ENCODE measurements at regions not wholly inside any gene's neighbourhood (a gene's known extent, or its start where the extent isn't known, plus 50 kb on each side); places are given as distances from the start of the nearest gene placed in this dataset.

- WGBS = 93% methylated on average over 11 of the region's 11 CpGs
- Histone ChIP-seq H3K27ac (ENCODE audit: low read depth in 1 of 2, low read length in 2 of 2) (no peak overlapping the region), H3K36me3 (ENCODE audit: control insufficient read depth in 4 of 4, insufficient read depth in 3 of 4, low read depth in 1 of 4, low read length in 3 of 4) (no peaks in the 10 kb centered on the region), H3K4me1 (ENCODE audit: control insufficient read depth in 4 of 4, insufficient read depth in 4 of 4, low read length in 3 of 4) (no peaks in the 10 kb centered on the region), H3K4me3 (ENCODE audit: low read depth in 1 of 3, low read length in 3 of 3) (no peak overlapping the region), H3K9me3 (ENCODE audit: control insufficient read depth in 4 of 4, low read length in 3 of 4) (peaks cover 0 to 5% (median 0%) of the 10 kb centered on the region in 4 donors), H3K27me3 (ENCODE audit: control insufficient read depth in 4 of 4, insufficient read depth in 4 of 4, low read length in 3 of 4) (no peaks in the 10 kb centered on the region), H3K9ac (ENCODE audit: low read depth in 1 of 2, low read length in 2 of 2) (no peak overlapping the region)
- TF ChIP-seq FOXA2 (IDR thresholded peaks at IDR 0.05) (no peak), JUND (IDR thresholded peaks at IDR 0.05) (no peak)
- no peak for DNase-seq (ENCODE audit: low spot score)
These were observed 64.6 kb downstream of the CYP26A1 start for GRCh38 chr10:93138113-93138870.

- no peak overlapping the region for H3K9ac ChIP-seq (ENCODE audit: low read depth in 1 of 2, low read length in 2 of 2)
- WGBS = 75% methylated on average over 5 of the region's 5 CpGs
- DNase-seq (ENCODE audit: low spot score) = no peak
- no peaks in the 10 kb centered on the region for H3K27me3 ChIP-seq (ENCODE audit: control insufficient read depth in 4 of 4, insufficient read depth in 4 of 4, low read length in 3 of 4)
- TF ChIP-seq REST (IDR thresholded peaks at IDR 0.05) (no peak), EGR1 (IDR thresholded peaks at IDR 0.05; ENCODE audit: low read depth in 2 of 2) (no peak), FOXA1 (IDR thresholded peaks at IDR 0.05) (no peak), GABPA (IDR thresholded peaks at IDR 0.05 in 1 of 2, conservative IDR thresholded peaks at IDR 0.05 in 1 of 2) (no peak), NR2F2 (IDR thresholded peaks at IDR 0.05) (no peak), ATF3 (IDR thresholded peaks at IDR 0.05) (no peak), TAF1 (conservative IDR thresholded peaks at IDR 0.05) (no peak), YY1 (IDR thresholded peaks at IDR 0.05) (no peak), HNF4G (IDR thresholded peaks at IDR 0.05) (no peak), RXRA (IDR thresholded peaks at IDR 0.05) (no peak), FOXA2 (IDR thresholded peaks at IDR 0.05) (no peak), HNF4A (conservative IDR thresholded peaks at IDR 0.05) (no peak), RAD21 (IDR thresholded peaks at IDR 0.05) (no peak)
- TF ChIP-seq, protein P1, sequence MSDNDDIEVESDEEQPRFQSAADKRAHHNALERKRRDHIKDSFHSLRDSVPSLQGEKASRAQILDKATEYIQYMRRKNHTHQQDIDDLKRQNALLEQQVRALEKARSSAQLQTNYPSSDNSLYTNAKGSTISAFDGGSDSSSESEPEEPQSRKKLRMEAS (IDR thresholded peaks at IDR 0.05) = no peak
- TF ChIP-seq, protein P2, sequence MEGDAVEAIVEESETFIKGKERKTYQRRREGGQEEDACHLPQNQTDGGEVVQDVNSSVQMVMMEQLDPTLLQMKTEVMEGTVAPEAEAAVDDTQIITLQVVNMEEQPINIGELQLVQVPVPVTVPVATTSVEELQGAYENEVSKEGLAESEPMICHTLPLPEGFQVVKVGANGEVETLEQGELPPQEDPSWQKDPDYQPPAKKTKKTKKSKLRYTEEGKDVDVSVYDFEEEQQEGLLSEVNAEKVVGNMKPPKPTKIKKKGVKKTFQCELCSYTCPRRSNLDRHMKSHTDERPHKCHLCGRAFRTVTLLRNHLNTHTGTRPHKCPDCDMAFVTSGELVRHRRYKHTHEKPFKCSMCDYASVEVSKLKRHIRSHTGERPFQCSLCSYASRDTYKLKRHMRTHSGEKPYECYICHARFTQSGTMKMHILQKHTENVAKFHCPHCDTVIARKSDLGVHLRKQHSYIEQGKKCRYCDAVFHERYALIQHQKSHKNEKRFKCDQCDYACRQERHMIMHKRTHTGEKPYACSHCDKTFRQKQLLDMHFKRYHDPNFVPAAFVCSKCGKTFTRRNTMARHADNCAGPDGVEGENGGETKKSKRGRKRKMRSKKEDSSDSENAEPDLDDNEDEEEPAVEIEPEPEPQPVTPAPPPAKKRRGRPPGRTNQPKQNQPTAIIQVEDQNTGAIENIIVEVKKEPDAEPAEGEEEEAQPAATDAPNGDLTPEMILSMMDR (IDR thresholded peaks at IDR 0.05; ENCODE audit: low read depth, low read length, missing input control) = no peak
- no peaks in the 10 kb centered on the region for H3K4me1 ChIP-seq (ENCODE audit: control insufficient read depth in 4 of 4, insufficient read depth in 4 of 4, low read length in 3 of 4)
- H3K36me3 ChIP-seq (ENCODE audit: control insufficient read depth in 4 of 4, insufficient read depth in 3 of 4, low read depth in 1 of 4, low read length in 3 of 4) = no peaks in the 10 kb centered on the region
- H3K9me3 ChIP-seq (ENCODE audit: control insufficient read depth in 4 of 4, low read length in 3 of 4) = peaks cover 0 to 5% (median 0%) of the 10 kb centered on the region in 4 donors
- no peak overlapping the region for H3K4me3 ChIP-seq (ENCODE audit: low read depth in 1 of 3, low read length in 3 of 3)
- no peak overlapping the region for H3K27ac ChIP-seq (ENCODE audit: low read depth in 1 of 2, low read length in 2 of 2)
These were observed 65.5 kb downstream of the CYP26A1 start for GRCh38 chr10:93139059-93139655.

Data from liver (tissue), 8 donors.